ENCODE measurements at regions not wholly inside any gene's neighbourhood (a gene's known extent, or its start where the extent isn't known, plus 50 kb on each side); places are given as distances from the start of the nearest gene placed in this dataset.
"Not testable (repeated sequence)": the region's sequence is repeated elsewhere in the genome, so short reads cannot be mapped to it uniquely, and the experiment has no call there.

GRCh38 chr5:15103864-15104263 is 232.3 kb upstream of the ANKH start:
- no peak for DNase-seq
- no peak for TF ChIP-seq CTCF (IDR thresholded peaks at IDR 0.05)
- 89% methylated on average over 1 of the region's 3 CpGs for WGBS (ENCODE audit: insufficient coverage)
- Mint-ChIP-seq H3K36me3 (no peaks in the 10 kb centered on the region), H3K27me3 (ENCODE audit: low read depth in 2 of 2) (peaks cover 0 to 7% of the 10 kb centered on the region in 2 donors), H3K9me3 (peaks cover 0 to 5% of the 10 kb centered on the region in 2 donors), H3K27ac (no peak overlapping the region), H3K4me3 (no peak overlapping the region), H3K4me1 (peaks cover 0 to 5% of the 10 kb centered on the region in 2 donors)
- intact Hi-C loops (cut with micrococcal nuclease): no loop called here
- Histone ChIP-seq H3K36me3 (ENCODE audit: control insufficient read depth, insufficient read depth, low read length) (no peaks in the 10 kb centered on the region), H3K27me3 (ENCODE audit: control insufficient read depth, insufficient read depth, low read length) (no peaks in the 10 kb centered on the region), H3K27ac (ENCODE audit: low read length) (no peak overlapping the region), H3K4me1 (ENCODE audit: control insufficient read depth, insufficient read depth, low read length) (no peaks in the 10 kb centered on the region), H3K4me3 (ENCODE audit: low read length) (no peak overlapping the region), H3K9me3 (ENCODE audit: control insufficient read depth, insufficient read depth, low read length) (no peaks in the 10 kb centered on the region)
- ATAC-seq: no peak

- WGBS (ENCODE audit: insufficient coverage): 24% methylated on average over 2 of the region's 5 CpGs
Observed at GRCh38 chr5:15103130-15103529, 231.6 kb upstream of the ANKH start.

GRCh38 chr5:15097552-15097951 is 226.0 kb upstream of the ANKH start:
- H3K36me3 ChIP-seq (ENCODE audit: control insufficient read depth, insufficient read depth, low read length): no peaks in the 10 kb centered on the region
- no peaks in the 10 kb centered on the region for H3K4me1 ChIP-seq (ENCODE audit: control insufficient read depth, insufficient read depth, low read length)
- peaks cover 0 to 3% of the 10 kb centered on the region in 2 donors for H3K27me3 Mint-ChIP-seq (ENCODE audit: low read depth in 2 of 2)
- TF ChIP-seq CTCF (IDR thresholded peaks at IDR 0.05): no peak
- ATAC-seq: no peak
- no peaks in the 10 kb centered on the region for H3K27me3 ChIP-seq (ENCODE audit: control insufficient read depth, insufficient read depth, low read length)
- H3K9me3 ChIP-seq (ENCODE audit: control insufficient read depth, insufficient read depth, low read length): no peaks in the 10 kb centered on the region
- H3K4me1 Mint-ChIP-seq: no peaks in the 10 kb centered on the region
- peaks cover 5 to 8% of the 10 kb centered on the region in 2 donors for H3K9me3 Mint-ChIP-seq
- no peak for DNase-seq
- no peak overlapping the region for H3K27ac Mint-ChIP-seq
- no peak overlapping the region for H3K4me3 ChIP-seq (ENCODE audit: low read length)
- H3K27ac ChIP-seq (ENCODE audit: low read length): no peak overlapping the region
- H3K36me3 Mint-ChIP-seq: no peaks in the 10 kb centered on the region
- H3K4me3 Mint-ChIP-seq: no peak overlapping the region
- intact Hi-C loops (cut with micrococcal nuclease): no loop called here

More at GRCh38 chr5:15103130-15103529, 231.6 kb upstream of the ANKH start:
- Mint-ChIP-seq H3K4me1 (peaks cover 0 to 5% of the 10 kb centered on the region in 2 donors), H3K4me3 (no peak overlapping the region), H3K9me3 (peaks cover 0 to 5% of the 10 kb centered on the region in 2 donors), H3K36me3 (no peaks in the 10 kb centered on the region), H3K27me3 (ENCODE audit: low read depth in 2 of 2) (peaks cover 0 to 7% of the 10 kb centered on the region in 2 donors), H3K27ac (no peak overlapping the region)
- peak; percentile 44 to 54 (median 48) for ATAC-seq
- Histone ChIP-seq H3K4me3 (ENCODE audit: low read length) (no peak overlapping the region), H3K9me3 (ENCODE audit: control insufficient read depth, insufficient read depth, low read length) (no peaks in the 10 kb centered on the region), H3K27ac (ENCODE audit: low read length) (no peak overlapping the region), H3K4me1 (ENCODE audit: control insufficient read depth, insufficient read depth, low read length) (no peaks in the 10 kb centered on the region), H3K36me3 (ENCODE audit: control insufficient read depth, insufficient read depth, low read length) (no peaks in the 10 kb centered on the region), H3K27me3 (ENCODE audit: control insufficient read depth, insufficient read depth, low read length) (no peaks in the 10 kb centered on the region)
- intact Hi-C loops (cut with micrococcal nuclease): no loop called here
- no peak for TF ChIP-seq CTCF (IDR thresholded peaks at IDR 0.05)
- peak in 1 of 2 donors; percentile 29 for DNase-seq

- H3K9me3 Mint-ChIP-seq; H3K27me3 ChIP-seq (ENCODE audit: control insufficient read depth, insufficient read depth, low read length); H3K4me3 ChIP-seq (ENCODE audit: low read length); ATAC-seq; H3K4me3 Mint-ChIP-seq; H3K9me3 ChIP-seq (ENCODE audit: control insufficient read depth, insufficient read depth, low read length); H3K4me1 ChIP-seq (ENCODE audit: control insufficient read depth, insufficient read depth, low read length); DNase-seq; intact Hi-C loops (cut with micrococcal nuclease); H3K36me3 ChIP-seq (ENCODE audit: control insufficient read depth, insufficient read depth, low read length); H3K27ac Mint-ChIP-seq; H3K27me3 Mint-ChIP-seq (ENCODE audit: low read depth in 2 of 2); H3K27ac ChIP-seq (ENCODE audit: low read length); H3K36me3 Mint-ChIP-seq; H3K4me1 Mint-ChIP-seq: not testable (repeated sequence)
- 96% methylated on average over 22 of the region's 22 CpGs for WGBS (ENCODE audit: insufficient coverage)
Observed at GRCh38 chr5:15096686-15097085, 225.1 kb upstream of the ANKH start.

Measured in natural killer cell (primary cell).